ENCODE measurements at regions not wholly inside any gene's neighbourhood (a gene's known extent, or its start where the extent isn't known, plus 50 kb on each side); places are given as distances from the start of the nearest gene placed in this dataset.

DNA sequence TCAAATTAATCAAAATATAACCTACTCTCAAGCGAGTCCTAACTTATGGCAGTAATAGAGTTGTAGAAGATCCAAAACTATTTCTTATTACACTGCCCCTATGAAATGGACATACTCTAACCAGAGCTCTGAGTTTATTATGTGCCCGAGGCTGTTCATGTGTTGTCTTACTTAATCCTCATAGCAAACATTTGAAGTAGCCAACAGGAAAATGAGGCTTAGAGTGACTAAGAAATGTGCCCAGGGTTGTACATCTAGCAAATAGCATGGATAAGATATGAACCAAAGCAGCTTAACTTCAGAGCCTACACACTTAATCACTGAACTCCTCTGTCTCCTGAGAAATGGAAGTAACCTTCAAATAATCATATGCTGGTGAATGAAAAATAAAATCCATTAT lies 1551.7 kb downstream of the MAT2B start:
- H2AK5ac ChIP-seq (ENCODE audit: low read length) = no peak overlapping the region
- no peak overlapping the region for H3K4me2 ChIP-seq (ENCODE audit: low read length)
- no peak overlapping the region for H3K23ac ChIP-seq (ENCODE audit: low read length)
- no peak overlapping the region for H2BK12ac ChIP-seq (ENCODE audit: low read length)
- H2AFZ ChIP-seq (ENCODE audit: insufficient read depth, low read length, poor library complexity) = no peak overlapping the region
- peak; percentile 39 to 64 for DNase-seq
- H4K12ac ChIP-seq (ENCODE audit: low read depth, low read length) = no peak overlapping the region
- H3K18ac ChIP-seq (ENCODE audit: low read length) = no peak overlapping the region
- H3K79me1 ChIP-seq (ENCODE audit: low read length) = no peaks in the 10 kb centered on the region
- no peak overlapping the region for H2BK5ac ChIP-seq (ENCODE audit: low read depth, low read length, poor library complexity)
- H3K27me3 ChIP-seq (ENCODE audit: insufficient read depth, low read length) = no peaks in the 10 kb centered on the region
- no peaks in the 10 kb centered on the region for H3K4me1 ChIP-seq (ENCODE audit: control insufficient read depth in 1 of 2, insufficient read depth in 2 of 2, low read length in 2 of 2)
- H3K4me3 ChIP-seq (ENCODE audit: low read depth, low read length) = no peak overlapping the region
- no peaks in the 10 kb centered on the region for H3K79me2 ChIP-seq (ENCODE audit: control insufficient read depth, insufficient read depth, low read length, poor library complexity)
- H3K9ac ChIP-seq (ENCODE audit: low read length) = no peak overlapping the region
- no peaks in the 10 kb centered on the region for H3K9me3 ChIP-seq (ENCODE audit: insufficient read depth, low read depth, low read length)
- WGBS (ENCODE audit: extremely low coverage, insufficient coverage, insufficient read length) = no CpG with 5 or more reads among the region's 2 CpGs
- no peak overlapping the region for H4K8ac ChIP-seq (ENCODE audit: low read depth, low read length)
- no peak overlapping the region for H2BK120ac ChIP-seq (ENCODE audit: insufficient read depth, low read length, poor library complexity)
- H3K27ac ChIP-seq (ENCODE audit: low read depth, low read length) = no peak overlapping the region
- H3K14ac ChIP-seq (ENCODE audit: low read length) = no peak overlapping the region
- no peak overlapping the region for H4K91ac ChIP-seq (ENCODE audit: low read depth, low read length)
- H3K36me3 ChIP-seq (ENCODE audit: control insufficient read depth in 1 of 2, insufficient read depth in 2 of 2, low read length in 2 of 2) = no peaks in the 10 kb centered on the region
- no peak overlapping the region for H3K4ac ChIP-seq (ENCODE audit: low read depth, low read length)

- no peak overlapping the region for H4K8ac ChIP-seq (ENCODE audit: low read depth, low read length)
- no peak overlapping the region for H2AK5ac ChIP-seq (ENCODE audit: low read length)
- no peaks in the 10 kb centered on the region for H3K4me1 ChIP-seq (ENCODE audit: control insufficient read depth in 1 of 2, insufficient read depth in 2 of 2, low read length in 2 of 2)
- no peak overlapping the region for H4K12ac ChIP-seq (ENCODE audit: low read depth, low read length)
- no peak overlapping the region for H4K91ac ChIP-seq (ENCODE audit: low read depth, low read length)
- H3K14ac ChIP-seq (ENCODE audit: low read length) = no peak overlapping the region
- WGBS (ENCODE audit: extremely low coverage, insufficient coverage, insufficient read length) = no CpG with 5 or more reads among the region's 3 CpGs
- H3K79me2 ChIP-seq (ENCODE audit: control insufficient read depth, insufficient read depth, low read length, poor library complexity) = no peaks in the 10 kb centered on the region
- H3K36me3 ChIP-seq (ENCODE audit: control insufficient read depth in 1 of 2, insufficient read depth in 2 of 2, low read length in 2 of 2) = no peaks in the 10 kb centered on the region
- H3K9ac ChIP-seq (ENCODE audit: low read length) = no peak overlapping the region
- no peak overlapping the region for H2BK12ac ChIP-seq (ENCODE audit: low read length)
- H2AFZ ChIP-seq (ENCODE audit: insufficient read depth, low read length, poor library complexity) = no peak overlapping the region
- no peak overlapping the region for H2BK5ac ChIP-seq (ENCODE audit: low read depth, low read length, poor library complexity)
- H3K4ac ChIP-seq (ENCODE audit: low read depth, low read length) = no peak overlapping the region
- no peak overlapping the region for H3K27ac ChIP-seq (ENCODE audit: low read depth, low read length)
- H3K4me3 ChIP-seq (ENCODE audit: low read depth, low read length) = no peak overlapping the region
- no peak overlapping the region for H3K23ac ChIP-seq (ENCODE audit: low read length)
- no peak overlapping the region for H3K4me2 ChIP-seq (ENCODE audit: low read length)
- no peak overlapping the region for H2BK120ac ChIP-seq (ENCODE audit: insufficient read depth, low read length, poor library complexity)
- no peaks in the 10 kb centered on the region for H3K79me1 ChIP-seq (ENCODE audit: low read length)
- no peak for DNase-seq
- no peak overlapping the region for H3K18ac ChIP-seq (ENCODE audit: low read length)
- no peaks in the 10 kb centered on the region for H3K9me3 ChIP-seq (ENCODE audit: insufficient read depth, low read depth, low read length)
- no peaks in the 10 kb centered on the region for H3K27me3 ChIP-seq (ENCODE audit: insufficient read depth, low read length)
Measured at GRCh38 chr5:165066751-165067385, 1561.4 kb downstream of the MAT2B start.

DNA sequence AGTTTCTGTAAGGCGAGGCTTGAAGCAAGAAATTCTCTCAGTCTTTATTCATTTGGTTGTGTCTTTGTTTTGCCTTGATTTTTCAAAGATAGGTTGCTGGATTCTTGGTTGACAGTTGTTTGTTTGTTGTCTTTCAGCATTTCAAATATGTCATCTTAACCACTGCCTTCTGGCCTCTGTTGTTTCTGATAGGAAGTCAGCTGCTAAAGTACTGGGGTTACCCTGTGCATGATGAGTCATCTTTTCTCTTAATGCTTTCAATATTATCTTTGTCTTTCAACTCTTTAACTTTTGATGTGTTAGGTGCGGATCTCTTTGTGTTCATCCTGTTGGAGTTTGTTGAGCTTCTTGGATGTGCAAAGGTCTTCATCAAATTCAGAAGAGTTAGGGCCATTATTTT lies 1571.3 kb downstream of the MAT2B start:
- no peak overlapping the region for H4K12ac ChIP-seq (ENCODE audit: low read depth, low read length)
- DNase-seq = peak in 1 of 2 donors; percentile 5

GRCh38 chr5:165079389-165079788 lies 1574.0 kb downstream of the MAT2B start:
- Histone ChIP-seq H3K36me3 (ENCODE audit: control insufficient read depth in 1 of 2, insufficient read depth in 2 of 2, low read length in 2 of 2) (no peaks in the 10 kb centered on the region), H3K9ac (ENCODE audit: low read length) (no peak overlapping the region), H2AFZ (ENCODE audit: insufficient read depth, low read length, poor library complexity) (no peak overlapping the region), H3K79me1 (ENCODE audit: low read length) (no peaks in the 10 kb centered on the region), H3K4ac (ENCODE audit: low read depth, low read length) (no peak overlapping the region), H3K27me3 (ENCODE audit: insufficient read depth, low read length) (no peaks in the 10 kb centered on the region), H3K18ac (ENCODE audit: low read length) (no peak overlapping the region), H3K4me3 (ENCODE audit: low read depth, low read length) (no peak overlapping the region), H3K79me2 (ENCODE audit: control insufficient read depth, insufficient read depth, low read length, poor library complexity) (no peaks in the 10 kb centered on the region), H2AK5ac (ENCODE audit: low read length) (no peak overlapping the region), H3K4me1 (ENCODE audit: control insufficient read depth in 1 of 2, insufficient read depth in 2 of 2, low read length in 2 of 2) (no peaks in the 10 kb centered on the region), H3K23ac (ENCODE audit: low read length) (no peak overlapping the region), H2BK120ac (ENCODE audit: insufficient read depth, low read length, poor library complexity) (no peak overlapping the region), H3K4me2 (ENCODE audit: low read length) (no peak overlapping the region), H3K27ac (ENCODE audit: low read depth, low read length) (no peak overlapping the region), H4K8ac (ENCODE audit: low read depth, low read length) (no peak overlapping the region), H4K12ac (ENCODE audit: low read depth, low read length) (no peak overlapping the region), H2BK5ac (ENCODE audit: low read depth, low read length, poor library complexity) (no peak overlapping the region), H3K9me3 (ENCODE audit: insufficient read depth, low read depth, low read length) (peaks cover 3% of the 10 kb centered on the region), H3K14ac (ENCODE audit: low read length) (no peak overlapping the region), H2BK12ac (ENCODE audit: low read length) (no peak overlapping the region), H4K91ac (ENCODE audit: low read depth, low read length) (no peak overlapping the region)
- no peak for DNase-seq
- no CpG with 5 or more reads among the region's 3 CpGs for WGBS (ENCODE audit: extremely low coverage, insufficient coverage, insufficient read length)

More for the DNA sequence above, 1571.3 kb downstream of the MAT2B start:
- no peaks in the 10 kb centered on the region for H3K4me1 ChIP-seq (ENCODE audit: control insufficient read depth in 1 of 2, insufficient read depth in 2 of 2, low read length in 2 of 2)
- H3K4me3 ChIP-seq (ENCODE audit: low read depth, low read length) = no peak overlapping the region
- no peak overlapping the region for H2BK5ac ChIP-seq (ENCODE audit: low read depth, low read length, poor library complexity)
- no peaks in the 10 kb centered on the region for H3K27me3 ChIP-seq (ENCODE audit: insufficient read depth, low read length)
- whole genome bisulfite sequencing (ENCODE audit: extremely low coverage, insufficient coverage, insufficient read length) = no CpG with 5 or more reads among the region's 2 CpGs
- H2BK12ac ChIP-seq (ENCODE audit: low read length) = no peak overlapping the region
- no peak overlapping the region for H3K27ac ChIP-seq (ENCODE audit: low read depth, low read length)
- no peak overlapping the region for H2BK120ac ChIP-seq (ENCODE audit: insufficient read depth, low read length, poor library complexity)
- no peaks in the 10 kb centered on the region for H3K79me2 ChIP-seq (ENCODE audit: control insufficient read depth, insufficient read depth, low read length, poor library complexity)
- H3K79me1 ChIP-seq (ENCODE audit: low read length) = no peaks in the 10 kb centered on the region
- H2AK5ac ChIP-seq (ENCODE audit: low read length) = no peak overlapping the region
- H3K14ac ChIP-seq (ENCODE audit: low read length) = no peak overlapping the region
- H3K4ac ChIP-seq (ENCODE audit: low read depth, low read length) = no peak overlapping the region
- H3K18ac ChIP-seq (ENCODE audit: low read length) = no peak overlapping the region
- peaks cover 3% of the 10 kb centered on the region for H3K9me3 ChIP-seq (ENCODE audit: insufficient read depth, low read depth, low read length)
- no peaks in the 10 kb centered on the region for H3K36me3 ChIP-seq (ENCODE audit: control insufficient read depth in 1 of 2, insufficient read depth in 2 of 2, low read length in 2 of 2)
- H2AFZ ChIP-seq (ENCODE audit: insufficient read depth, low read length, poor library complexity) = no peak overlapping the region
- no peak overlapping the region for H3K4me2 ChIP-seq (ENCODE audit: low read length)
- no peak overlapping the region for H4K91ac ChIP-seq (ENCODE audit: low read depth, low read length)
- H3K23ac ChIP-seq (ENCODE audit: low read length) = no peak overlapping the region
- no peak overlapping the region for H4K8ac ChIP-seq (ENCODE audit: low read depth, low read length)
- H3K9ac ChIP-seq (ENCODE audit: low read length) = no peak overlapping the region

Data from trophoblast cell (in vitro differentiated cells and primary cell).